ENCODE measurements at regions not wholly inside any gene's neighbourhood (a gene's known extent, or its start where the extent isn't known, plus 50 kb on each side); places are given as distances from the start of the nearest gene placed in this dataset.

DNA sequence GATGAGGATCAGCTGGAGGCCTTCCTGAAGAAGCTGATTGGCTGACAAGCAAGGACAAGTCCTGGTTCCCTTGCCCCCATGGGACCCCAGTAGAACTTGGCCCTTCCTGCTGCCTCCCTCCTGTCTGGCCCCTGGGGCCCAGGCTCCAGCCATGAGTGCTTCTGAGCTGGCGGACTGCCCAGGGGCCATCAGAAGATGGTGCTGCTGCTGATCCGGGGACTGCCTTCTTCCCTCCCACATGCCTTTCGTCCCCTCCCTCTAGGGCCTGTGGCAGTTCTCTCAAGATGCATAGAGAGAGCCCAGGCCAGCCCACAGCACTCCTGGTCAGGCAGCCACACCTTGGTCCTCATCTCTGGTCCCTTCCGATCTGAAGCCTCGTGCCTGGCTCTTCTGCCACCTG lies 57.9 kb upstream of the PRKACB start:
- no peak overlapping the region for H3K4me3 ChIP-seq (replicated peaks in 1 of 3; ENCODE audit: insufficient read depth in 1 of 3, low read depth in 1 of 3, low read length in 3 of 3)
- no peak for FAIRE-seq
- POLR2A ChIA-PET, result no interaction called here

More for the DNA sequence above, 57.9 kb upstream of the PRKACB start:
- BruUV-seq (replicated peaks), result no TSS peak
- Histone ChIP-seq H3K4me2 (ENCODE audit: insufficient read depth, low read length) (no peak overlapping the region), H3K36me3 (ENCODE audit: control insufficient read depth in 2 of 2, extremely low read depth in 1 of 2, insufficient read depth in 2 of 2, low read length in 2 of 2) (no peaks in the 10 kb centered on the region), H4K20me1 (replicated peaks; ENCODE audit: control insufficient read depth, extremely low read depth, insufficient read depth, low read length) (no peaks in the 10 kb centered on the region), H2AFZ (ENCODE audit: low read depth, low read length) (no peak overlapping the region), H3K79me2 (ENCODE audit: control insufficient read depth, insufficient read depth, low read length) (no peaks in the 10 kb centered on the region), H3K27me3 (ENCODE audit: control insufficient read depth in 2 of 2, insufficient read depth in 2 of 2, low read length in 2 of 2) (no peaks in the 10 kb centered on the region), H3K4me1 (ENCODE audit: control insufficient read depth, extremely low read depth, insufficient read depth, low read length) (peaks cover 8% of the 10 kb centered on the region), H3K9me1 (replicated peaks; ENCODE audit: control insufficient read depth, extremely low read depth, insufficient read depth, low read length) (no peaks in the 10 kb centered on the region), H3K9ac (replicated peaks; ENCODE audit: extremely low read depth, insufficient read depth, low read length) (no peak overlapping the region), H3K27ac (ENCODE audit: insufficient read depth, low read depth, low read length) (no peak overlapping the region), H3K9me3 (replicated peaks; ENCODE audit: control insufficient read depth, insufficient read depth, low read length) (no peaks in the 10 kb centered on the region)
- dilution Hi-C loops (cut with MboI; ENCODE audit: extremely low pct_ligation_motif_present, low sequenced_read_pairs) (no loop called here), intact Hi-C loops (cut with micrococcal nuclease) (no loop called here)
- CTCF ChIA-PET, result no interaction called here
- no peak for DNase-seq (ENCODE audit: low read depth, low spot score)
- no peak for TF ChIP-seq JUN (IDR thresholded peaks at IDR 0.05; ENCODE audit: borderline replicate concordance, insufficient read depth, insufficient read length, low read depth)
- TF ChIP-seq POLR2AphosphoS5 (IDR thresholded peaks at IDR 0.05; ENCODE audit: insufficient read depth, low read depth, low read length), result no peak
- no peak for TF ChIP-seq POLR2A (IDR thresholded peaks at IDR 0.05; ENCODE audit: low read depth, low read length)
- TF ChIP-seq MYC (IDR thresholded peaks at IDR 0.05; ENCODE audit: low read depth, low read length), result no peak
- TF ChIP-seq, protein P1, sequence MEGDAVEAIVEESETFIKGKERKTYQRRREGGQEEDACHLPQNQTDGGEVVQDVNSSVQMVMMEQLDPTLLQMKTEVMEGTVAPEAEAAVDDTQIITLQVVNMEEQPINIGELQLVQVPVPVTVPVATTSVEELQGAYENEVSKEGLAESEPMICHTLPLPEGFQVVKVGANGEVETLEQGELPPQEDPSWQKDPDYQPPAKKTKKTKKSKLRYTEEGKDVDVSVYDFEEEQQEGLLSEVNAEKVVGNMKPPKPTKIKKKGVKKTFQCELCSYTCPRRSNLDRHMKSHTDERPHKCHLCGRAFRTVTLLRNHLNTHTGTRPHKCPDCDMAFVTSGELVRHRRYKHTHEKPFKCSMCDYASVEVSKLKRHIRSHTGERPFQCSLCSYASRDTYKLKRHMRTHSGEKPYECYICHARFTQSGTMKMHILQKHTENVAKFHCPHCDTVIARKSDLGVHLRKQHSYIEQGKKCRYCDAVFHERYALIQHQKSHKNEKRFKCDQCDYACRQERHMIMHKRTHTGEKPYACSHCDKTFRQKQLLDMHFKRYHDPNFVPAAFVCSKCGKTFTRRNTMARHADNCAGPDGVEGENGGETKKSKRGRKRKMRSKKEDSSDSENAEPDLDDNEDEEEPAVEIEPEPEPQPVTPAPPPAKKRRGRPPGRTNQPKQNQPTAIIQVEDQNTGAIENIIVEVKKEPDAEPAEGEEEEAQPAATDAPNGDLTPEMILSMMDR (IDR thresholded peaks at IDR 0.05; ENCODE audit: extremely low read depth in 1 of 2, insufficient read depth in 1 of 2, low read depth in 1 of 2, low read length in 2 of 2), result no peak
- TF ChIP-seq, protein P2, sequence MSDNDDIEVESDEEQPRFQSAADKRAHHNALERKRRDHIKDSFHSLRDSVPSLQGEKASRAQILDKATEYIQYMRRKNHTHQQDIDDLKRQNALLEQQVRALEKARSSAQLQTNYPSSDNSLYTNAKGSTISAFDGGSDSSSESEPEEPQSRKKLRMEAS (IDR thresholded peaks at IDR 0.05; ENCODE audit: insufficient read depth, insufficient read length), result no peak
- TF ChIP-seq EZH2 (IDR thresholded peaks at IDR 0.05; ENCODE audit: borderline replicate concordance, low read depth, low read length, severe bottlenecking), result no peak
- no peak for TF ChIP-seq FOS (IDR thresholded peaks at IDR 0.05; ENCODE audit: borderline replicate concordance, insufficient read depth, low read length)
- TF ChIP-seq GATA2 (IDR thresholded peaks at IDR 0.05; ENCODE audit: insufficient read depth, insufficient read length, low read depth, low read length), result no peak

All from endothelial cell of umbilical vein (primary cell).